RWPE2 (cell line): ENCODE measurements at regions not wholly inside any gene's neighbourhood (a gene's known extent, or its start where the extent isn't known, plus 50 kb on each side); places are given as distances from the start of the nearest gene placed in this dataset.
A peak's percentile ranks its signal among the peaks of the same experiment; 100 is the strongest.

Source experiments
- ATAC-seq: fragments of 200-7000 bp; cut with Tn5 transposase; 3 replicates; pipeline ENCODE4 v1.9.1; 2021; ENCODE audit warnings: low read depth
- DNase-seq: peaks from one replicate; pipeline ENCODE4 v3.0.0-alpha.2; 2020; ENCODE audit warnings: low spot score
- H3K27ac ChIP-seq: fragments of 450-650 bp; 2 replicates; pipeline ENCODE4 v1.5.1; 2017; ENCODE audit warnings: mild to moderate bottlenecking; ENCODE audit not compliant: poor library complexity, severe bottlenecking
- H3K27me3 ChIP-seq: fragments of 250-450 bp; sonication (Bioruptor Pico); 2 replicates; pipeline ENCODE4 v1.5.1; 2021; ENCODE audit warnings: mild to moderate bottlenecking, moderate library complexity; ENCODE audit not compliant: insufficient read depth, poor library complexity, severe bottlenecking
- H3K36me3 ChIP-seq: fragments of 250-450 bp; sonication (Bioruptor Pico); 2 replicates; pipeline ENCODE4 v1.5.1; 2020; ENCODE audit warnings: low read depth, mild to moderate bottlenecking, moderate library complexity
- H3K4me1 ChIP-seq: fragments of 250-450 bp; sonication (Bioruptor Pico); 2 replicates; pipeline ENCODE4 v1.5.1; 2021; ENCODE audit warnings: mild to moderate bottlenecking, moderate library complexity; ENCODE audit not compliant: insufficient read depth, poor library complexity, severe bottlenecking
- H3K4me3 ChIP-seq: fragments of 250-450 bp; sonication (Bioruptor Pico); 2 replicates; pipeline ENCODE4 v1.5.1; 2021; ENCODE audit warnings: mild to moderate bottlenecking, moderate library complexity; ENCODE audit not compliant: severe bottlenecking
- H3K9me3 ChIP-seq: fragments of 250-450 bp; sonication (Bioruptor Pico); 2 replicates; pipeline ENCODE4 v1.5.1; 2021; ENCODE audit warnings: mild to moderate bottlenecking, moderate library complexity; ENCODE audit not compliant: severe bottlenecking
- TF ChIP-seq, protein P1 (sequence below): fragments of 450-650 bp; IDR thresholded peaks from one replicate; pipeline ENCODE4 v1.5.1; 2017; ENCODE audit warnings: mild to moderate bottlenecking, moderate library complexity; ENCODE audit not compliant: poor library complexity, severe bottlenecking

DNA sequence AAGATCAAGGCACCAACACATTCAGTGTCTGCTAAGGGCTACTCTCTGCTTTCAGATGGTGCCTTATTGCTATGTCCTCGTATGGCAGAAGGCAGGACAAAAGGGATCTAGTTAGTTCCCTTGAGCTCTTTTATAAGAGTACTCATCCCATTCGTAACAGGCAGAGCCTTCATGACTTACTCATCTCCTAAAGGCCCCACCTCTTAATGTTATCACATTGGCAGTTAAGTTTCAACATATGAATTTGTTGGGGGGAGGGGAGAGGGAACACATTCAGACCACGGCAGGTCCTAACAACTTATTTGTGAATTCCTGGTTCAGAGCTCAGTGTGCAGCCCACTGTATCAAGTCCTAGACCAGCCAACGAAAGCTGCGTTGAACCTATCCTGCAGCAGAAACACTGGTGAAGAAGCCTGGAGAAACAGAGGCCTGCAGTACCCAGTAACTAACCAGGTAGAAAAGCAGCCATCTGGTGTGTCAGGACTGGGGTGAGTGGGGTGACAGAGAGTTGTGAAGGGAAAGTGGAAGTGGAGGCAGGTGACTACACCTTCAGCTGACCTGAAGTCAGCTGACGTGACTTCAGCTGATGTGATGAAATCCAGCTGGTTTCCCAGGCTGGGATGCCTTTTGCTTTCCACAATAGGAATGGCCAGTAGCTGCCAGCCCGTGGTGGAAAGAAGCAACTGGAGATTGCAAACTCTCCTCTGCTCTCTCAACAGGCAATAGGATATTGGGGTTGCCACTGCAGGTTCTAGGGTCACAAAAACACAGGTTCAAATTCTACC, 101.6 kb upstream of the PLXNC1 start:
- Histone ChIP-seq H3K4me1 (peaks cover 10% of the 10 kb centered on the region), H3K9me3 (no peaks in the 10 kb centered on the region), H3K4me3 (no peak overlapping the region), H3K27ac (no peak overlapping the region), H3K36me3 (no peaks in the 10 kb centered on the region), H3K27me3 (no peaks in the 10 kb centered on the region)
- DNase-seq (no peak), ATAC-seq (no peak)
- TF ChIP-seq, protein P1, sequence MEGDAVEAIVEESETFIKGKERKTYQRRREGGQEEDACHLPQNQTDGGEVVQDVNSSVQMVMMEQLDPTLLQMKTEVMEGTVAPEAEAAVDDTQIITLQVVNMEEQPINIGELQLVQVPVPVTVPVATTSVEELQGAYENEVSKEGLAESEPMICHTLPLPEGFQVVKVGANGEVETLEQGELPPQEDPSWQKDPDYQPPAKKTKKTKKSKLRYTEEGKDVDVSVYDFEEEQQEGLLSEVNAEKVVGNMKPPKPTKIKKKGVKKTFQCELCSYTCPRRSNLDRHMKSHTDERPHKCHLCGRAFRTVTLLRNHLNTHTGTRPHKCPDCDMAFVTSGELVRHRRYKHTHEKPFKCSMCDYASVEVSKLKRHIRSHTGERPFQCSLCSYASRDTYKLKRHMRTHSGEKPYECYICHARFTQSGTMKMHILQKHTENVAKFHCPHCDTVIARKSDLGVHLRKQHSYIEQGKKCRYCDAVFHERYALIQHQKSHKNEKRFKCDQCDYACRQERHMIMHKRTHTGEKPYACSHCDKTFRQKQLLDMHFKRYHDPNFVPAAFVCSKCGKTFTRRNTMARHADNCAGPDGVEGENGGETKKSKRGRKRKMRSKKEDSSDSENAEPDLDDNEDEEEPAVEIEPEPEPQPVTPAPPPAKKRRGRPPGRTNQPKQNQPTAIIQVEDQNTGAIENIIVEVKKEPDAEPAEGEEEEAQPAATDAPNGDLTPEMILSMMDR: no peak

DNA sequence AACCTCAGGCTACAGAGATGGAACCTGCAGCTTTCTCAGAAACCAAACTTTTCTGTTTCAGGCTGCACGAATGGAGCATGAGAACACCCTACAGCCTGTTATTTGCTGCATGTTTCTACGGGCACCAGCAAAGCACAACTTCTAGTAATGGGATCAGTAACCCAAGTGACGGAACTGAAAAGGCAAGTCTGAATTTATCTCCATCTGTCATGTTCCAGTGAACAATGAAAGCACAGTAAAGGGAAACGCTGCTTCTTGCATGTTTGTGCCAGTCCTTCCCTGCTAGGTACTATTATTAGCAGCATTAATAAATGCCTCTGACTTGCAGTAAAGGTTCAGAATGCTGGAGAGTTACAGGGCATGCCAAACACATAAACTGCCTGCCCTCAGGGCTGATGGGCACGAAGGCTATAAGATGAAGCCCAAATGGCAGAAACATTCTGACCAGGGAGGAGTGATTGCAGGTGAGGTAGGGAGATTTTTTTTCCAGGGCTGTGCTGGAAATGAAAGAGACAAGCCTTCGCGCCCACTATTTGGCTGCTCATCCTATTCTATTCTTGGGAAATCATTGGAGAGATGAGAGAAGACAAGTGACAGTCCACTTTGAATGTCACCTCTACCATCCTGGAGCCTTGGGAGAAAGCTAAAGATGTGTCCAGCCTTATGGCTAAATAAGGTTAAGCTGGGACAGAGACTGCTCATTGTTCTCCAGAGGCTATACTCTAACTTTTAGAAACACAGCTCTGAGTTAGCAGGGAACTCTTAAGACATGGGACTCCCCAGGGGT, 100.4 kb upstream of the PLXNC1 start:
- H3K27ac ChIP-seq: no peak overlapping the region
- TF ChIP-seq, protein P1: no peak
- ATAC-seq (peak; percentile 42; the same call in 2 of the 3 replicates), DNase-seq (no peak)
- no peak overlapping the region for H3K4me3 ChIP-seq
- peaks cover 10% of the 10 kb centered on the region for H3K4me1 ChIP-seq
- no peaks in the 10 kb centered on the region for H3K9me3 ChIP-seq
- H3K27me3 ChIP-seq: no peaks in the 10 kb centered on the region
- H3K36me3 ChIP-seq: no peaks in the 10 kb centered on the region

DNA sequence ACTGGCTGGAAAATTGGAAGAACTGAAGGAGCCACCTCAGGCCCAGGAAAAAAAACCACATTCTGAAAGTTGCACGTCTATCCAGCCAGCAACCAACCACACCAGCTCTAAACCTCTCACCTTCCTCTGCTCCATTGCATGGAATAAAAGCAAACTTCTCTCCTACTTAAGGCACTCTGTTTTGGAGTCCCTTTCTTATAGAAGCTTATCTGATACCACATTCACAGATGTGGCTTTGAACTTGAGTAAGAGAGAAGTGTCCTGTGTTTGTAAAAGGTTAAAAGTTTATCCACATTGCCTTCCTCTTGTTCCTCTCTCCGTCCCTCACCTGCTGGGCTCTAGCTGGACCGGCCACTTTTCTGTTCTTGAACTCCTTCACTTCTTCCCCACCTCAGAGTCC, 99.6 kb upstream of the PLXNC1 start:
- TF ChIP-seq, protein P1: no peak
- ATAC-seq: no peak

DNA sequence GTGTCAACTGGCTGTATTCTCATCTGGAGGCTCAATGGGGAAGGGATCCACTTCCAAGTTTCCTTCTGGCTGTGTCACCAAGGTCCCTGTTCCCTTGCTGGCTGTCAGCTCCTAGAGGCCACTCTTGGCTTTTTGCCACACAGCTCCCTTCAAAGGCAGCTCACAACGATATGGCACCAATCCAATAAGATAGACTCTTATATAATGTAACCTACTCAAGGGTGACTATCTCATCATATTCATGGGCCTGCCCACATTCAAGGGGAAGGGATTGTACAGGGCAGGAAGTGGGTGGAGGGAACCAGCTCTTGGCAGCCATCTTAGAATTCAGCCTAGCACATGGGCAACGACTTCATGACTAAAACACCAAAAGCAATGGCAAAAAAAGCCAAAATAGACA, 98.7 kb upstream of the PLXNC1 start:
- no peak overlapping the region for H3K27ac ChIP-seq
- no peak for DNase-seq
- TF ChIP-seq, protein P1: no peak

More for the DNA sequence above, 99.6 kb upstream of the PLXNC1 start:
- H3K4me3 ChIP-seq: no peak overlapping the region
- no peak overlapping the region for H3K27ac ChIP-seq
- no peak for DNase-seq
- H3K27me3 ChIP-seq: no peaks in the 10 kb centered on the region
- H3K9me3 ChIP-seq: no peaks in the 10 kb centered on the region
- H3K36me3 ChIP-seq: no peaks in the 10 kb centered on the region
- peaks cover 10% of the 10 kb centered on the region for H3K4me1 ChIP-seq

DNA sequence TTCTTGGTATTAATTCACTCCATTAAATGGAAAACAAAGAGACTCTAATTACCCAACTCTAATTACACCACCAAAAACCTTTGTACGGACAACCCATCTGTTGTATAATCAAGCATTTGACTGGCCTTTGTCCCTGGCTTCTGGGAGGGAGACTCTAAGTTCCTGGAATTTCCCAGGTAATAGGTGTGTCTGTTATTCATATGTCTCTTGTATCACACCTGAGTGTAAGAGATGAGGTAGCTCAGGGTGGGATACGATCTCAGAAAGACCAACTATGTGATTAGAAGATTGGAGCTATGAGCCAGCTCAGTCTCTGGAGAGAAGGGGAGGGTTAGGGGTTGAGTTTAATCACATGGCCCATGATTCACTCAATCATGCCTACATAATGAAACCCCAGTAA, 94.7 kb upstream of the PLXNC1 start:
- H3K27ac ChIP-seq: no peak overlapping the region
- no peaks in the 10 kb centered on the region for H3K9me3 ChIP-seq
- DNase-seq: no peak
- no peaks in the 10 kb centered on the region for H3K36me3 ChIP-seq
- TF ChIP-seq, protein P1: no peak
- no peaks in the 10 kb centered on the region for H3K4me1 ChIP-seq
- no peak overlapping the region for H3K4me3 ChIP-seq
- no peaks in the 10 kb centered on the region for H3K27me3 ChIP-seq
- ATAC-seq: no peak

More for the DNA sequence above, 98.7 kb upstream of the PLXNC1 start:
- H3K4me1 ChIP-seq: peaks cover 10% of the 10 kb centered on the region
- H3K4me3 ChIP-seq: no peak overlapping the region
- H3K36me3 ChIP-seq: no peaks in the 10 kb centered on the region
- H3K27me3 ChIP-seq: no peaks in the 10 kb centered on the region
- ATAC-seq: no peak
- no peaks in the 10 kb centered on the region for H3K9me3 ChIP-seq
